ENCODE measurements at regions not wholly inside any gene's neighbourhood (a gene's known extent, or its start where the extent isn't known, plus 50 kb on each side); places are given as distances from the start of the nearest gene placed in this dataset.
"Not testable (repeated sequence)": the region's sequence is repeated elsewhere in the genome, so short reads cannot be mapped to it uniquely, and the experiment has no call there.

DNA sequence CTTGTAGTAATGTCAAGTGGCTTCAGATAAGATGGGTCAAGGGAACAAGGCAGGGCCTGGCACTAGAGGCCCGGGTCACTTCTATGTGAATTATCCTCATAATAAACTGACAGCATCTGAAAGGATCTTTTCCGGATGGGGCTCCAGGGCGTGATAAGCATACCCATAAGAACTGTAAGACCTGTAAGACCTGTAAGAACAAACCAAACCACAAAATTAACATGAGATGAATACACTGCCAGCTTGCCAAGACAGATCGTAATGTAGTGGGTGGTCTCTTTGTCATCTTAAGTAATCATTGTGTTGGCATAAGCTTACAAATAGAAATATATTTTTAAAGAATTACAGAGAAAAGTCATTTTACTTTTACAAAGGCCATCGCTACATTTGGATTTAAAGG is 334.9 kb downstream of the RFPL4B start:
- DNase-seq: no peak
- Mint-ChIP-seq H3K9me3 (peaks cover 0 to 2% (median 0%) of the 10 kb centered on the region in 6 donors), H3K4me1 (no peaks in the 10 kb centered on the region), H3K36me3 (no peaks in the 10 kb centered on the region), H3K4me3 (no peak overlapping the region), H3K27me3 (ENCODE audit: low read depth in 3 of 3) (no peaks in the 10 kb centered on the region), H3K27ac (no peak overlapping the region)

DNA sequence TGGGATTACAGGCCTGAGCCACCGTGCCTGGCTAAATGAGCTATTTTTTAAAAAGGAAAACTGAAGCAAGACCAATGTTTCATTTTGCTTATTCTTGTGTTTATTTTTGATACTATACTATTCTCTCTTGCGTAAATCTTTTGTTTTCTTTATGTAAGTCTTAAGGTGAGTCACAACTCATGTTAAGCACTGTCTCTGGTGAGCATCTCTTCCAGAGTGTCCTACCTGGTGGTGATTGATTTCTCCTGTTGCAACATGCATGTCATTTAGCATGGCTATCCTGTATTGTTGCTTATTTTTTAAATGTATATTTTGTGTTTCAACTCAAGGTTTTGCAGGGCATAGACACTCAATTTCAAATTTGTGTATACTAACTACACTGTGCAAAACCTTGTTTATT is 336.0 kb downstream of the RFPL4B start:
- Mint-ChIP-seq H3K36me3 (no peaks in the 10 kb centered on the region), H3K27me3 (ENCODE audit: low read depth in 3 of 3) (no peaks in the 10 kb centered on the region), H3K4me3 (no peak overlapping the region), H3K27ac (no peak overlapping the region), H3K4me1 (peaks cover 0 to under 1% of the 10 kb centered on the region in 2 donors), H3K9me3 (peaks cover 0 to 2% (median 0%) of the 10 kb centered on the region in 6 donors)
- no peak for DNase-seq

- peaks cover 1 to 7% of the 10 kb centered on the region in 2 donors for H3K4me1 Mint-ChIP-seq
- peaks cover 0 to 7% (median 0%) of the 10 kb centered on the region in 6 donors for H3K9me3 Mint-ChIP-seq
- no peak overlapping the region for H3K27ac Mint-ChIP-seq
- no peak for DNase-seq
- H3K4me3 Mint-ChIP-seq: no peak overlapping the region
- no peaks in the 10 kb centered on the region for H3K27me3 Mint-ChIP-seq (ENCODE audit: low read depth in 3 of 3)
- H3K36me3 Mint-ChIP-seq: no peaks in the 10 kb centered on the region
Measured at GRCh38 chr6:112683926-112684325, 336.8 kb downstream of the RFPL4B start.

GRCh38 chr6:112685521-112686220 is 338.5 kb downstream of the RFPL4B start:
- not testable (repeated sequence) for H3K27me3 Mint-ChIP-seq (ENCODE audit: low read depth in 3 of 3); DNase-seq; H3K4me3 Mint-ChIP-seq; H3K27ac Mint-ChIP-seq; H3K36me3 Mint-ChIP-seq; H3K4me1 Mint-ChIP-seq
- H3K9me3 Mint-ChIP-seq: peaks cover 0 to 14% (median 0%) of the 10 kb centered on the region in 6 donors

GRCh38 chr6:112688487-112689165 is 341.5 kb downstream of the RFPL4B start:
- H3K36me3 Mint-ChIP-seq; DNase-seq; H3K27ac Mint-ChIP-seq; H3K27me3 Mint-ChIP-seq (ENCODE audit: low read depth in 3 of 3); H3K4me1 Mint-ChIP-seq: not testable (repeated sequence)
- Mint-ChIP-seq H3K9me3 (peaks cover 0 to 21% (median 0%) of the 10 kb centered on the region in 6 donors), H3K4me3 (peak overlapping the region in 4 of 5 donors; percentile 21 to 43 (median 30))

DNA sequence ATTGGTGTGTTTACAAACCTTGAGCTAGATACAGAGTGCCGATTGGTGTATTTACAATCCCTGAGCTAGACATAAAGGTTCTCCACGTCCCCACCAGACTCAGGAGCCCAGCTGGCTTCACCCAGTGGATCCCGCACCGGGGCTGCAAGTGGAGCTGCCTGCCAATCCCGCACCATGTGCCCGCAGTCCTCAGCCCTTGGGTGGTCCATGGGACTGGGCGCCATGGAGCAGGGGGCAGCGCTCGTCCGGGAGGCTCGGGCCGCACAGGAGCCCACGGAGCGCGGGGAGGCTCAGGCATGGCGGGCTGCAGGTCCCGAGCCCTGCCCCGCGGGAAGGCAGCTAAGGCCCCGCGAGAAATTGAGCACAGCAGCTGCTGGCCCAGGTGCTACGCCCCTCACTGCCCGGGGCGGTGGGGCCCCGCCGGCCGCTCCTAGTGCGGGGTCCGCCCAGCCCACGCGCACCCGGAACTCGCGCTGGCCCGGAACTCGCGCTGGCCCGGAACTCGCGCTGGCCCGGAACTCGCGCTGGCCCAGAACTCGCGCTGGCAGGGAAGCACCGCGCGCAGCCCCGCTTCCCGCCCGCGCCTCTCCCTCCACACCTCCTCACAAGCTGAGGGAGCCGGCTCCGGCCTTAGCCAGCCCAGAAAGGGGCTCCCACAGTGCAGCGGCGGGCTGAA is 342.2 kb downstream of the RFPL4B start:
- not testable (repeated sequence) for H3K27me3 Mint-ChIP-seq (ENCODE audit: low read depth in 3 of 3); H3K4me3 Mint-ChIP-seq; H3K4me1 Mint-ChIP-seq; H3K27ac Mint-ChIP-seq; H3K36me3 Mint-ChIP-seq; DNase-seq
- peaks cover 0 to 21% (median 0%) of the 10 kb centered on the region in 6 donors for H3K9me3 Mint-ChIP-seq

DNA sequence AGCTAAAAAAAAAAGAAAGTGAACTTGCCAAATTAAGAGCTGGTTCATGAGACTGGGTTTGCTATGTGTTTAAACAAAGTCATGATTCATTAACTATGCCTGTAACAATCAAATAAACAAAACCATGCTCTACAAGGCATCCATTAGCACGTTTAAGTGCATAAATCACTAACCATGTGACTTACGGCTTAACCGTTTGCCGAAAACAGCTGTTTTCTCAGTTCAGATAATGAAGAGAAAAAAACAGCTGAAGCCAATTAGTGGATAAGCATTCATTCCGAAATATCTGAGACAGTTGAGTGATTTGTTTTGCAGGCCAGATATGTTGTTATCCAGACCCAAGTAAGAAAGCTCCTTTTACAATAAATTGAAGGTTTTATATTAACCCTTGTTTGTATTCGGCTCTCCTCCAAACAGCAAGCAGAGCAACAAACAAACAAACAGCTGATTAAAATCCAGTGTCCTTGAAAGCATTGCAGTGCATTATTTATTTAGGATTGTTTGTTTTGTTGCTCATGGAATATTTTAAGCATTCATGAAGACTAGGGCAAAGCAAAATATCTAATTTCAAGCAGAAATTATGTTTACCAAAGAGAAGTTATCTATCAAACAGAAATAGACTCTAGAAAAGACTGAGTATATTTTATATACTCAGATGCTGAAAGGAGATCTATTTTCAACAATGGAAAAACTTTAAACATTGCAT is 343.5 kb downstream of the RFPL4B start:
- Mint-ChIP-seq H3K27ac (no peak overlapping the region), H3K9me3 (peaks cover 0 to 21% (median 0%) of the 10 kb centered on the region in 6 donors), H3K36me3 (no peaks in the 10 kb centered on the region), H3K4me3 (no peak overlapping the region), H3K27me3 (ENCODE audit: low read depth in 3 of 3) (peaks cover 0 to 6% (median 0%) of the 10 kb centered on the region in 3 donors), H3K4me1 (peaks cover 1 to 7% of the 10 kb centered on the region in 2 donors)
- no peak for DNase-seq

DNA sequence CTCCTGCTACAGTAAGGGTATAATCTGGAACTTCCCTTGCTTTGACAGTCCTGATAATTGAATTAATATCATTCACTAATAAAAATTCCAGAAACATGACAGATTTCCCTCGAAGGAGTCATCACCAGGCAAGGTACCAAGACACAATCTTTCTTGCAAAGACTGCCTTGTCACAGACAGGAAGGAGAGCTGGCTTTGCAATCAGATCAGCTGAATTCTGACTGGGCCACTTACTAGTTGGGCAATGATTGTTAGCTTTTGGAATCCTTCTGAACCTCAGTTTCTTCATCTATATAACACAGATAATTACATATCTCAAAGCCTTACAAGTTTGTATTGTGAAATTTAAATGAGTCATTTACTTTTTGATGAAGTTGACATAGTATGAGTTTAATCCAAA is 344.2 kb downstream of the RFPL4B start:
- Mint-ChIP-seq H3K4me3 (no peak overlapping the region), H3K27me3 (ENCODE audit: low read depth in 3 of 3) (peaks cover 0 to 6% (median 0%) of the 10 kb centered on the region in 3 donors)

DNA sequence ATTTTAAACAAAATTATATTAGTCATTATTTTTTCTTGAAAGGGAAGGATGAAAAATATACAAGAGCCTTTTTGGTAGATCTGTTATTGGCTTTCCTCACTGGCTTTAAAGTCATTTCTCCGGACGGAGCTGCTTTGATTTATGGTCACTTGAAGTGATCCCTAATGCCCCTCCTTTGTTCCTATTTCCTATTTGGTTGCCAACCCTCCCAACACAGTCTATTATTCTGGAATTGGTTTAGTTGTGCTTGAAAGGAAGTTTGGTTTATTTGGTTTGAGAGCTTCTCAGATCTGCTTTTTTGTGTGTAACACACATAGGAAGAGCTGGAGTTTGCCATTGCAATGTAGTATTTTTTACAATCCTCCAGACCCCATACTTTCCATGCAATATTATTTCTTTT is 347.9 kb downstream of the RFPL4B start:
- peaks cover 0 to 21% (median 1%) of the 10 kb centered on the region in 6 donors for H3K9me3 Mint-ChIP-seq
- no peaks in the 10 kb centered on the region for H3K36me3 Mint-ChIP-seq
- DNase-seq: no peak
- H3K4me3 Mint-ChIP-seq: no peak overlapping the region
- no peaks in the 10 kb centered on the region for H3K4me1 Mint-ChIP-seq
- H3K27ac Mint-ChIP-seq: no peak overlapping the region
- H3K27me3 Mint-ChIP-seq (ENCODE audit: low read depth in 3 of 3): peaks cover 0 to 5% (median 0%) of the 10 kb centered on the region in 3 donors

More for the DNA sequence above, 344.2 kb downstream of the RFPL4B start:
- H3K36me3 Mint-ChIP-seq: no peaks in the 10 kb centered on the region
- DNase-seq: no peak
- H3K4me1 Mint-ChIP-seq: peaks cover 1 to 7% of the 10 kb centered on the region in 2 donors
- peaks cover 0 to 27% (median 0%) of the 10 kb centered on the region in 6 donors for H3K9me3 Mint-ChIP-seq
- no peak overlapping the region for H3K27ac Mint-ChIP-seq

DNA sequence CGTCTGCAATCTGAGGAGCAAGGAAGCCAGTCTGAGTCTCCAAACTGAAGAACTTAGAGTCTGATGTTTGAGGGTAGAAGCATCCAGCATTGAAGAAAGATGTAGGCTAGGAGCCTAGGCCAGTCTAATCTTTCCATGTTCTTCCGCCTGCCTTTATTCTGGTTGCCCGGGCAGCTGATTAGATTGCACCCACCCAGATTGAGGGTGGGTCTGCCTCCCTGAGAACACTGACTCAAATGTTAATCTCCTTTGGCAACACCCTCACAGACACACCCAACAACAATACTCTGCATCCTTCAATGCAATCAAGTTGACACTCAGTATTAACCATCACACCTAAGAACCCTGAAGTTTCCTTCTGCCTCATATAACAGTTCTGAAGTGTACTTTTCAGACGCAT is 350.1 kb downstream of the RFPL4B start:
- no peaks in the 10 kb centered on the region for H3K36me3 Mint-ChIP-seq
- H3K4me1 Mint-ChIP-seq: no peaks in the 10 kb centered on the region
- H3K27me3 Mint-ChIP-seq (ENCODE audit: low read depth in 3 of 3): no peaks in the 10 kb centered on the region
- no peak for DNase-seq
- H3K4me3 Mint-ChIP-seq: no peak overlapping the region
- peaks cover 0 to 8% (median 3%) of the 10 kb centered on the region in 6 donors for H3K9me3 Mint-ChIP-seq
- H3K27ac Mint-ChIP-seq: no peak overlapping the region

DNA sequence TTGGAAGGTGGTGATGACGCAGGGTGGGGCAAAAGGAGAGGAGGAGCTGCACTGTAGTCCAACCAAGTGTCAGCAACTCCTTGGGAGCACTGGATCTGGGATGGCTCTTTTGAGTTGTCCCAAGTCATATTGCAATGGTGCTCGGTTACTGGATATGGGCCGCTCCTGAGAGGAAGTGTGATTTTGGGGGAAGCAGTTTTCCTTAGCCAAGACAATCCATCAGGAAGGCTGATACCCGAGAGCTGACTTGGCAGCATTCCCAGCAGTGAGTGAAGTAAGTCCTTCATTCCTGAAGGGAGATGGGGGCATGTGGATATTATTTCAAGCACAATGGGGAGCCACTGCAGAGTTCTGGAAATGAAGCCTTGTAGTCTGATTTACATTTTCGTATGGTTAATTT is 354.1 kb downstream of the RFPL4B start:
- Mint-ChIP-seq H3K4me1 (no peaks in the 10 kb centered on the region), H3K36me3 (no peaks in the 10 kb centered on the region), H3K27me3 (ENCODE audit: low read depth in 3 of 3) (peaks cover 0 to 2% (median 0%) of the 10 kb centered on the region in 3 donors), H3K4me3 (no peak overlapping the region), H3K27ac (no peak overlapping the region), H3K9me3 (peaks cover 0 to 12% (median 5%) of the 10 kb centered on the region in 6 donors)
- no peak for DNase-seq

- Mint-ChIP-seq H3K4me3 (no peak overlapping the region), H3K9me3 (peaks cover 0 to 5% (median under 1%) of the 10 kb centered on the region in 6 donors), H3K27me3 (ENCODE audit: low read depth in 3 of 3) (no peaks in the 10 kb centered on the region), H3K4me1 (no peaks in the 10 kb centered on the region), H3K36me3 (no peaks in the 10 kb centered on the region), H3K27ac (no peak overlapping the region)
- no peak for DNase-seq
Measured at GRCh38 chr6:112710710-112711109, 363.6 kb downstream of the RFPL4B start.

GRCh38 chr6:112713402-112713801 is 366.3 kb downstream of the RFPL4B start:
- Mint-ChIP-seq H3K4me1 (no peaks in the 10 kb centered on the region), H3K27me3 (ENCODE audit: low read depth in 3 of 3) (no peaks in the 10 kb centered on the region), H3K9me3 (peaks cover 0 to 6% (median 2%) of the 10 kb centered on the region in 6 donors), H3K27ac (no peak overlapping the region), H3K4me3 (no peak overlapping the region), H3K36me3 (no peaks in the 10 kb centered on the region)
- no peak for DNase-seq

Measured in immature natural killer cell (primary cell).